ENCODE measurements at regions not wholly inside any gene's neighbourhood (a gene's known extent, or its start where the extent isn't known, plus 50 kb on each side); places are given as distances from the start of the nearest gene placed in this dataset.

- 94 to 95% methylated on average over 28 of the region's 28 CpGs for WGBS, 2 donors
- H3K4me1 ChIP-seq: no peaks in the 10 kb centered on the region
- no peak for TF ChIP-seq POLR2A (IDR thresholded peaks at IDR 0.05)
- TF ChIP-seq EP300 (IDR thresholded peaks at IDR 0.05): no peak
- TF ChIP-seq POLR2AphosphoS5 (IDR thresholded peaks at IDR 0.05): no peak
- TF ChIP-seq, protein P1, sequence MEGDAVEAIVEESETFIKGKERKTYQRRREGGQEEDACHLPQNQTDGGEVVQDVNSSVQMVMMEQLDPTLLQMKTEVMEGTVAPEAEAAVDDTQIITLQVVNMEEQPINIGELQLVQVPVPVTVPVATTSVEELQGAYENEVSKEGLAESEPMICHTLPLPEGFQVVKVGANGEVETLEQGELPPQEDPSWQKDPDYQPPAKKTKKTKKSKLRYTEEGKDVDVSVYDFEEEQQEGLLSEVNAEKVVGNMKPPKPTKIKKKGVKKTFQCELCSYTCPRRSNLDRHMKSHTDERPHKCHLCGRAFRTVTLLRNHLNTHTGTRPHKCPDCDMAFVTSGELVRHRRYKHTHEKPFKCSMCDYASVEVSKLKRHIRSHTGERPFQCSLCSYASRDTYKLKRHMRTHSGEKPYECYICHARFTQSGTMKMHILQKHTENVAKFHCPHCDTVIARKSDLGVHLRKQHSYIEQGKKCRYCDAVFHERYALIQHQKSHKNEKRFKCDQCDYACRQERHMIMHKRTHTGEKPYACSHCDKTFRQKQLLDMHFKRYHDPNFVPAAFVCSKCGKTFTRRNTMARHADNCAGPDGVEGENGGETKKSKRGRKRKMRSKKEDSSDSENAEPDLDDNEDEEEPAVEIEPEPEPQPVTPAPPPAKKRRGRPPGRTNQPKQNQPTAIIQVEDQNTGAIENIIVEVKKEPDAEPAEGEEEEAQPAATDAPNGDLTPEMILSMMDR (IDR thresholded peaks at IDR 0.05): no peak
- peaks cover 0 to 6% (median 0%) of the 10 kb centered on the region in 4 donors for H3K9me3 ChIP-seq
- no peak for DNase-seq
- H3K27ac ChIP-seq: no peak overlapping the region
- intact Hi-C loops (cut with DNase I): no loop called here
- H3K4me3 ChIP-seq: no peak overlapping the region
- no peaks in the 10 kb centered on the region for H3K27me3 ChIP-seq
- H3K36me3 ChIP-seq: no peaks in the 10 kb centered on the region
These were observed 841.1 kb upstream of the TMPRSS15 start for GRCh38 chr21:19244502-19245187.

DNA sequence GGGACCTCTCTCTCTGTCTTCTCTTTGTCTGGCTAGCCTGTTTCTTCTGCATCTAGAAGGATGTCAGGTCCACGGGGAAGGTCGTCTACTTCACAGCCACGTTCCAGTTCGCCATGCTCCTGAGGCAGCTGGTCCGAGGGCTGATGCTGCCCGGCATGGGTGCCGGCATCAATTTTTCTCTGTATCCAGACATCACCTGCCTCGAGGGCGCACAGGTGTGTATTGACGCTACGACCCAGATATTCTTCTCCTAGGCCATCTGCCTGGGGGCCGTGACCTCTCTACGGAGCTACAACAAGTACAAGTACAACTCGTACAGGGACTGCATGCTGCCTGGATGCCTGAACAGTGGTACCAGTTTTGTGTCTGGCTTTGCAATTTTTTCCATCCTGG, 841.6 kb upstream of the TMPRSS15 start:
- WGBS, 2 donors: 94 to 95% methylated on average over 14 of the region's 14 CpGs
- no peak for DNase-seq
- no peaks in the 10 kb centered on the region for H3K36me3 ChIP-seq
- no peak overlapping the region for H3K27ac ChIP-seq
- H3K9me3 ChIP-seq: peaks cover 0 to 6% (median 0%) of the 10 kb centered on the region in 4 donors
- intact Hi-C loops (cut with DNase I): no loop called here
- no peak overlapping the region for H3K4me3 ChIP-seq
- no peaks in the 10 kb centered on the region for H3K27me3 ChIP-seq
- TF ChIP-seq, protein P1 (IDR thresholded peaks at IDR 0.05): no peak
- TF ChIP-seq EP300 (IDR thresholded peaks at IDR 0.05) (no peak), POLR2A (IDR thresholded peaks at IDR 0.05) (no peak), POLR2AphosphoS5 (IDR thresholded peaks at IDR 0.05) (no peak)
- no peaks in the 10 kb centered on the region for H3K4me1 ChIP-seq

- no peak overlapping the region for H3K27ac ChIP-seq
- H3K36me3 ChIP-seq: no peaks in the 10 kb centered on the region
- TF ChIP-seq, protein P1 (IDR thresholded peaks at IDR 0.05): no peak
- TF ChIP-seq EP300 (IDR thresholded peaks at IDR 0.05) (no peak), POLR2AphosphoS5 (IDR thresholded peaks at IDR 0.05) (no peak), POLR2A (IDR thresholded peaks at IDR 0.05) (no peak)
- H3K27me3 ChIP-seq: no peaks in the 10 kb centered on the region
- intact Hi-C loops (cut with DNase I): no loop called here
- DNase-seq: no peak
- WGBS, 2 donors: 96% methylated on average over 20 of the region's 20 CpGs
- H3K4me1 ChIP-seq: no peaks in the 10 kb centered on the region
- H3K9me3 ChIP-seq: peaks cover 0 to 6% (median 0%) of the 10 kb centered on the region in 4 donors
- H3K4me3 ChIP-seq: no peak overlapping the region
These were observed 842.4 kb upstream of the TMPRSS15 start for GRCh38 chr21:19246018-19246417.

DNA sequence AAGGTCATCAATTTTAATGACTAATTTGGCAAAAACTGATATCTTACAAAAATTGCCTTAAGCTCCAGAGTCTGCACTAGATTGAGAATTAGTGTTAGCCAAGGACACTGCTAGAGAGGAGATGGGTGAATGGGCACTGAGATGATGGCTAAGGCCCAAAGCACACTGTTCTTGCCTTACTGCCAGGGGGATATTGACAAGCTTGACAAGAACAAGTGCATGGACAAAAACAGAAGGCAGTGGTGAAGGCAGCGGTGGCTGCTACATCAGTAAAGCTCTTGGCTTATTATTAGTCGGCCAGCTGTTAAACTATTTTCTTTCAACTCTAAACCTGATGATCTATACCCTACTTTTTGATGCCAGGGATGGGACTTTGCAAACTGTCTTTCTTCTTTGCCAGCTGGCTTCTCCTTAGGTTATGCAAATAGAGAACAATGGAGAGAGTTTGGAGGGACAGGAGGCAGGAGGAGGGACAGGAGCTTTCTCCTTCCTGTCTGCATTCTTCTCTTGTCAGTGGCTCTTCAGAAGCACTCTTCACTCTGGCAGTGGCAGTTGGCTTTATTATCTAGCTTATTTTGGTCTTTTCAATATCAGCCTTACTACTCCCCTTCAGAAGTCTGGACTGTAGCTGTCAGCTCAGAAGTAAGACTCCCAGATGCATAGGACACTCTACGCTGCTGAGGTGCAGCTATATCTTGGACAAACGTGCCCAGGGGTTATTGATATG, 853.5 kb upstream of the TMPRSS15 start:
- 73 to 86% methylated on average over 4 of the region's 4 CpGs for WGBS, 2 donors
- no peaks in the 10 kb centered on the region for H3K9me3 ChIP-seq
- intact Hi-C loops (cut with DNase I): no loop called here
- peaks cover 0 to 11% (median 6%) of the 10 kb centered on the region in 4 donors for H3K4me1 ChIP-seq
- H3K27ac ChIP-seq: no peak overlapping the region
- no peaks in the 10 kb centered on the region for H3K36me3 ChIP-seq
- no peak for TF ChIP-seq POLR2AphosphoS5 (IDR thresholded peaks at IDR 0.05)
- TF ChIP-seq, protein P1 (IDR thresholded peaks at IDR 0.05): no peak
- TF ChIP-seq EP300 (IDR thresholded peaks at IDR 0.05): no peak
- TF ChIP-seq POLR2A (IDR thresholded peaks at IDR 0.05): no peak
- H3K27me3 ChIP-seq: no peaks in the 10 kb centered on the region
- no peak for DNase-seq
- no peak overlapping the region for H3K4me3 ChIP-seq
